ENCODE measurements at regions not wholly inside any gene's neighbourhood (a gene's known extent, or its start where the extent isn't known, plus 50 kb on each side); places are given as distances from the start of the nearest gene placed in this dataset.

DNA sequence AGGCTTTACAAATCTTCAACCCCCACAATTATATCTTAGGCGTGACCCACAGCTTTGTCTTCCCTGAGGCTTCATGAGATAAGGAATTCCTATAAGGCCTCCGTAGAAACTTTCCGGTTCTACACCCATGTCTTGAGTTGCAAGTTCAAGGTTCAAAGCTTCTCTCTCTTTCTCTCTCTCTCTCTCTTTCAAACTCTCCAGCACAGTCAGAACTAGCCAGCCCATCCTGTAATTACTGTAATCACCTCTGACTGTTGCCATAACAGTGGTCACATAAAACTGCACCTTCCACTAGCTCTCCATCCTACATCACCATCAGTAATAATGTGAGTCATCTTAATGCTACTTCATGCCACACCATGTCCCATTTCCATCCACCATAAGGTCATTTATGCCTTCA, 90.0 kb upstream of the NFASC start:
- TF ChIP-seq, protein P1, sequence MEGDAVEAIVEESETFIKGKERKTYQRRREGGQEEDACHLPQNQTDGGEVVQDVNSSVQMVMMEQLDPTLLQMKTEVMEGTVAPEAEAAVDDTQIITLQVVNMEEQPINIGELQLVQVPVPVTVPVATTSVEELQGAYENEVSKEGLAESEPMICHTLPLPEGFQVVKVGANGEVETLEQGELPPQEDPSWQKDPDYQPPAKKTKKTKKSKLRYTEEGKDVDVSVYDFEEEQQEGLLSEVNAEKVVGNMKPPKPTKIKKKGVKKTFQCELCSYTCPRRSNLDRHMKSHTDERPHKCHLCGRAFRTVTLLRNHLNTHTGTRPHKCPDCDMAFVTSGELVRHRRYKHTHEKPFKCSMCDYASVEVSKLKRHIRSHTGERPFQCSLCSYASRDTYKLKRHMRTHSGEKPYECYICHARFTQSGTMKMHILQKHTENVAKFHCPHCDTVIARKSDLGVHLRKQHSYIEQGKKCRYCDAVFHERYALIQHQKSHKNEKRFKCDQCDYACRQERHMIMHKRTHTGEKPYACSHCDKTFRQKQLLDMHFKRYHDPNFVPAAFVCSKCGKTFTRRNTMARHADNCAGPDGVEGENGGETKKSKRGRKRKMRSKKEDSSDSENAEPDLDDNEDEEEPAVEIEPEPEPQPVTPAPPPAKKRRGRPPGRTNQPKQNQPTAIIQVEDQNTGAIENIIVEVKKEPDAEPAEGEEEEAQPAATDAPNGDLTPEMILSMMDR (IDR thresholded peaks at IDR 0.05) = no peak
- TF ChIP-seq POLR2A (IDR thresholded peaks at IDR 0.05) = no peak
